Sigmoid colon (tissue), 6 donors: ENCODE measurements at regions not wholly inside any gene's neighbourhood (a gene's known extent, or its start where the extent isn't known, plus 50 kb on each side); places are given as distances from the start of the nearest gene placed in this dataset.

ENCODE experiments used
- DNase-seq: peaks from one replicate; pipeline ENCODE4 v3.0.0-alpha.2; 2019
- H3K27ac ChIP-seq, 4 donors: fragments of 200-600 bp; sonication (generic); one replicate each; pipeline ENCODE4 v1.5.1; 2016 to 2019; ENCODE audit warnings: mild to moderate bottlenecking in 1 of 4
- H3K27me3 ChIP-seq, 3 donors: fragments of 200-600 bp; sonication (generic); one replicate each; pipeline ENCODE4 v1.5.1; 2019; ENCODE audit warnings: mild to moderate bottlenecking in 1 of 3
- H3K36me3 ChIP-seq, 4 donors: fragments of 200-600 bp; sonication (generic); one replicate each; pipeline ENCODE4 v1.5.1; 2016 to 2019
- H3K4me1 ChIP-seq, 4 donors: fragments of 200-600 bp; sonication (generic); one replicate each; pipeline ENCODE4 v1.5.1; 2017 to 2019
- H3K4me3 ChIP-seq, 4 donors: fragments of 200-600 bp; sonication (generic); one replicate each; pipeline ENCODE4 v1.5.1; 2017 to 2019; ENCODE audit warnings: mild to moderate bottlenecking in 2 of 4, moderate library complexity in 1 of 4
- H3K9me3 ChIP-seq, 4 donors: fragments of 200-600 bp in 3 of 4; sonication (generic) in 3 of 4; one replicate each; pipeline versions ENCODE4 v1.5.1 to v1.6.1; 2013 to 2019
- EP300 ChIP-seq, 4 donors: sonication (generic); formaldehyde crosslinking; IDR thresholded peaks; one replicate each; pipeline ENCODE4 v1.6.1; 2017; ENCODE audit warnings: antibody characterized with exemption in 4 of 4
- POLR2A ChIP-seq, 2 donors: fragments of 450-650 bp; IDR thresholded peaks; one replicate each; pipeline ENCODE4 v1.6.1; 2016; ENCODE audit warnings: antibody characterized with exemption in 2 of 2, mild to moderate bottlenecking in 2 of 2, moderate library complexity in 2 of 2
- POLR2AphosphoS5 ChIP-seq, 4 donors: sonication (generic); formaldehyde crosslinking; IDR thresholded peaks; one replicate each; pipeline ENCODE4 v1.6.1; 2017; ENCODE audit warnings: antibody characterized with exemption in 4 of 4
- WGBS, 2 donors: extraction: QIAGEN DNeasy Blood & Tissue Kit; methylation state at CpG; one replicate each; pipeline ENCODE4 v1.1.7; 2013; 5-methylcytosine and 5-hydroxymethylcytosine counted together
- intact Hi-C: fragments of 100-400 bp; cut with DNase I; formaldehyde crosslinking; loops from one replicate; pipeline ENCODE4 v1.15.1; 2023
- TF ChIP-seq, protein P1 (sequence below), 4 experiments: fragments of 450-650 bp in 3 of 4; fragments of 200-600 bp in 1 of 4; IDR thresholded peaks; one replicate each; pipeline ENCODE4 v1.5.1; 2016 to 2019; ENCODE audit warnings: antibody characterized with exemption in 4 of 4, mild to moderate bottlenecking in 3 of 4, moderate library complexity in 2 of 4
- donor health status: healthy with polysubstance abuse.
- donor health status: healthy.

DNA sequence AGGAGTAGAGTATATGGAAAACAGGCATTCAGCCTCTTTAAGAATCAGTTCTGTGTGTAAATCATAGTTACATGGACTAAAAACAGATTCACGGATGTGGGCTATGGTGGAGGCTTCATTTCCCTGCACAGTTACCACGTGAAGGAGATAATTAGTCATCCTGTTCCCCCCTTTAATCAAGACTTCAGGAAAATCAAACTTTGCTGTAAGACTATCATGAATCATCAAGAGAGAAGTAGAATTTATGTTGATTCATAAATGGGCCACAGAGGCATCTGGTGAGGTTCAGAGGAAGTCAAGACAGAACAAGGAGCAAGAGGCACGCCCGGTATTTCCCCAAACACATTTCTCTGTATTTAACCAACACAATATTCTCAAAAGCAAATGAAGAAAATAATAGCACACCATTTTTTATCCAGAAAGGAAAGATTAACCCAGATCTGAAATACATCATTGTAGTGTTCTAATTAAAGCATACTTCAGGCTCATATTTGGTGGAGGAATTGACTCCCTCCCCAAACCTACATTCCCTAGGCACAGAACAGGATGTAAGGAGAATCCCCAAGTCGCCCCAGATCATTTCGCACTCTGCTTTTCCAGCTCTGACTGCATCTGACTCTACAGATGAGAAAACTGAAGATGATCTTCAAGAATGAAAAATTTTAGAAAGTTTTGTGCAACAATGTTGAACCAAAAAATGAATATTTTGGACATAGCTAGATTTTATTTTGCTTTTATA is 175.8 kb upstream of the GAS1 start:
- H3K36me3 ChIP-seq = no peaks in the 10 kb centered on the region
- no peaks in the 10 kb centered on the region for H3K9me3 ChIP-seq
- 51 to 76% methylated on average over 6 of the region's 6 CpGs for WGBS, 2 donors
- no peak overlapping the region for H3K4me3 ChIP-seq
- no peak for DNase-seq
- H3K4me1 ChIP-seq = peaks cover 0 to 56% (median 52%) of the 10 kb centered on the region in 4 donors
- TF ChIP-seq POLR2A (IDR thresholded peaks at IDR 0.05) = no peak
- TF ChIP-seq EP300 (IDR thresholded peaks at IDR 0.05) = peak in 1 of 4 donors; percentile 71
- TF ChIP-seq POLR2AphosphoS5 (IDR thresholded peaks at IDR 0.05) = peak; percentile 36 to 89 (median 72)
- intact Hi-C loops = no loop called here
- H3K27ac ChIP-seq = peak overlapping the region; percentile 22 to 83 (median 80)
- H3K27me3 ChIP-seq = no peaks in the 10 kb centered on the region

DNA sequence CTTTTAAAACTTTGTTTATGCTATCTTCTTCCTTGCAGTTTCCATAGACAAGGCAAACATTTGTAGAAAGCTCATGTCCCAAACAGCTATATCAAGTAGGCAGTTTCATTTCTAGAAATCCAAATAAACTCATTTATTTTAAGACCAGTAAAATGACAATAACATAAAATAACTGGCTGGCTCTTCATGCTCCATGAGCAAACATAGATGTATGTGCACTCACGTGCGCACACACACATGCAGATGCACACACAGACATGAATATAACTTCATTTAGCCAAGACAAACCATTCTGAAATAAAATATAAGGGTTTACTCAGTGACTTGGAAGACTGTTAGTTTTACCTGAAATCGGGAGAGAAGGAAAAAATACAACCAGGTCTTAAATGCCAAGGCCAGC is 176.5 kb upstream of the GAS1 start:
- H3K4me3 ChIP-seq = no peak overlapping the region
- WGBS, 2 donors = 46 to 74% methylated on average over 3 of the region's 3 CpGs
- H3K36me3 ChIP-seq = no peaks in the 10 kb centered on the region
- H3K4me1 ChIP-seq = peaks cover 0 to 54% (median 47%) of the 10 kb centered on the region in 4 donors
- no peaks in the 10 kb centered on the region for H3K9me3 ChIP-seq
- TF ChIP-seq EP300 (IDR thresholded peaks at IDR 0.05) (no peak), POLR2AphosphoS5 (IDR thresholded peaks at IDR 0.05) (no peak), POLR2A (IDR thresholded peaks at IDR 0.05) (no peak)
- TF ChIP-seq, protein P1, sequence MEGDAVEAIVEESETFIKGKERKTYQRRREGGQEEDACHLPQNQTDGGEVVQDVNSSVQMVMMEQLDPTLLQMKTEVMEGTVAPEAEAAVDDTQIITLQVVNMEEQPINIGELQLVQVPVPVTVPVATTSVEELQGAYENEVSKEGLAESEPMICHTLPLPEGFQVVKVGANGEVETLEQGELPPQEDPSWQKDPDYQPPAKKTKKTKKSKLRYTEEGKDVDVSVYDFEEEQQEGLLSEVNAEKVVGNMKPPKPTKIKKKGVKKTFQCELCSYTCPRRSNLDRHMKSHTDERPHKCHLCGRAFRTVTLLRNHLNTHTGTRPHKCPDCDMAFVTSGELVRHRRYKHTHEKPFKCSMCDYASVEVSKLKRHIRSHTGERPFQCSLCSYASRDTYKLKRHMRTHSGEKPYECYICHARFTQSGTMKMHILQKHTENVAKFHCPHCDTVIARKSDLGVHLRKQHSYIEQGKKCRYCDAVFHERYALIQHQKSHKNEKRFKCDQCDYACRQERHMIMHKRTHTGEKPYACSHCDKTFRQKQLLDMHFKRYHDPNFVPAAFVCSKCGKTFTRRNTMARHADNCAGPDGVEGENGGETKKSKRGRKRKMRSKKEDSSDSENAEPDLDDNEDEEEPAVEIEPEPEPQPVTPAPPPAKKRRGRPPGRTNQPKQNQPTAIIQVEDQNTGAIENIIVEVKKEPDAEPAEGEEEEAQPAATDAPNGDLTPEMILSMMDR (IDR thresholded peaks at IDR 0.05) = no peak
- intact Hi-C loops = no loop called here
- no peak for DNase-seq
- no peaks in the 10 kb centered on the region for H3K27me3 ChIP-seq
- peak overlapping the region in 3 of 4 donors; percentile 76 to 83 (median 83) for H3K27ac ChIP-seq

DNA sequence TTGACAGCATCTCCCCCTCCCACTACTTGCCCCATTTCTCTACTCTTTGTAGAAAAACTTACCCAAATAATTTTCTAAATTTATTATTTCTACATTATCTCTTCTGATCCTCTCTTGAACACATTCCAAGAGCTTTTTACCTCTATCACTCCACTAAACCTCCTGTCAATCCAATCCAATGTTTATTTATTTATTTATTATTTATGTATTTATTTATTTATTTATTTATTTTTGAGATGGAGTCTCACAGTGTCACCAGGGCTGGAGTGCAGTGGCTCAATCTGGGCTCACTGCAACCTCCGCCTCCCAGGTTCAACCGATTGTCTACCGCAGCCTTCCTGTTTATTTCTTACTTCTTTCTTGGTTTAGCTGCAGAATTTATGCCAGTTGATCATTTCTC is 178.5 kb upstream of the GAS1 start:
- H3K27ac ChIP-seq = no peak overlapping the region
- DNase-seq = no peak
- 91 to 95% methylated on average over 3 of the region's 3 CpGs for WGBS, 2 donors
- no peaks in the 10 kb centered on the region for H3K36me3 ChIP-seq
- intact Hi-C loops = no loop called here
- H3K4me1 ChIP-seq = peaks cover 0 to 34% (median 28%) of the 10 kb centered on the region in 4 donors
- no peak for TF ChIP-seq POLR2AphosphoS5 (IDR thresholded peaks at IDR 0.05)
- no peak overlapping the region for H3K4me3 ChIP-seq
- H3K9me3 ChIP-seq = no peaks in the 10 kb centered on the region
- H3K27me3 ChIP-seq = no peaks in the 10 kb centered on the region

DNA sequence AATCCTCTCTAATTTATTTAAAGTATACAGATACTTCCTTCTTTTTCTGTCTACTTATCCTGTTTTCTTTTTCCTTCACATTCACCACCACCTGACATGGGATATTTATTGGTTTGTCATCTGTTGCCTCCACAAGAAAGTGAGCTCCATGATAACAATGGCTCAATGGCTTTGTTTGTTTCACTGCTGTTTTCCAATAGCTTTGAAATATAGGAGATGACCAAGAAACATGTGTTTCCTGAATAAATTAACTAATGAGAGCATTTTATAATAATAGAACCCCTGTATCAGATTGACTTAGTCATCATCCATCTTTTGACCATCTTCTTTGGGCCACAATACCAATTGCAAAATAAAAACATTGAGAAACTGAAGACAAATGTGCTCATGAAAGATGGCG is 180.2 kb upstream of the GAS1 start:
- DNase-seq = no peak
- Histone ChIP-seq H3K4me3 (no peak overlapping the region), H3K36me3 (no peaks in the 10 kb centered on the region), H3K9me3 (no peaks in the 10 kb centered on the region), H3K27ac (no peak overlapping the region), H3K27me3 (no peaks in the 10 kb centered on the region), H3K4me1 (peaks cover 0 to 17% (median 13%) of the 10 kb centered on the region in 4 donors)
- TF ChIP-seq EP300 (IDR thresholded peaks at IDR 0.05) (no peak), POLR2AphosphoS5 (IDR thresholded peaks at IDR 0.05) (no peak), POLR2A (IDR thresholded peaks at IDR 0.05) (no peak)
- TF ChIP-seq, protein P1 (IDR thresholded peaks at IDR 0.05) = no peak
- whole genome bisulfite sequencing, 2 donors = 91 to 93% methylated on average over 1 of the region's 1 CpG
- intact Hi-C loops = no loop called here

DNA sequence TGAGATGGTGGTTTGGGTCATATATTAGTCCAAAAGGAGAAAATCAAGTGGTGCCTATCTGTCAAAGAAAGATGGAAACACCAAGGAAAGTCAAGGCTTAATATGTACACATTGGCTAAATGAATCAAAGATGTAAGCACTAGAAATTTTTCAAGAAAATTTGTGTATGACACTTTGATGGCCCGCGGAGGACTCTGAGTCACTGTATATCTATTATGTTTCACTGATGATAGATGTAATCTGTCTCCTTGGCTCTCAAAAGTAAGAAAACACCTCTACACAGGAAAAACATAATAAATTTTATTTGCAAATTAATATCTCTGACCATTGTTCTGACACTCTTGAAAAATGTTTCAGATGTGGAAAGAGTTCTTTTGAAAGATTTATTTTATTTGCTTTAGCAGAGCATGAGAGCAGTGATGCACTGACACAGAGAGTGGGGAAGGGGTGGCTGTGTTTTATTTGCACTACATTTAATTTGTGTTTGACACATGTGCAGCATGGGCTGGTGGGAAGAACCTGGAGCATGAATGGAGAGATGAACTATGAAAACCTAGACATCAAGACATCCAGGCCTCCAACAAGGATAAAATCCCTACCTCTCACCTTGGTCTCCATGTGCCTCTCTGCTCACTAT is 180.8 kb upstream of the GAS1 start:
- H3K27ac ChIP-seq = no peak overlapping the region
- no peaks in the 10 kb centered on the region for H3K36me3 ChIP-seq
- H3K27me3 ChIP-seq = no peaks in the 10 kb centered on the region
- H3K4me3 ChIP-seq = no peak overlapping the region
- peaks cover 0 to 12% (median 7%) of the 10 kb centered on the region in 4 donors for H3K4me1 ChIP-seq
- intact Hi-C loops = no loop called here
- TF ChIP-seq EP300 (IDR thresholded peaks at IDR 0.05) (no peak), POLR2AphosphoS5 (IDR thresholded peaks at IDR 0.05) (no peak), POLR2A (IDR thresholded peaks at IDR 0.05) (no peak)
- TF ChIP-seq, protein P1 (IDR thresholded peaks at IDR 0.05) = no peak
- no peaks in the 10 kb centered on the region for H3K9me3 ChIP-seq
- no peak for DNase-seq
- 86 to 90% methylated on average over 2 of the region's 2 CpGs for WGBS, 2 donors
